NCI-H2029 (cell line): ENCODE measurements at regions not wholly inside any gene's neighbourhood (a gene's known extent, or its start where the extent isn't known, plus 50 kb on each side); places are given as distances from the start of the nearest gene placed in this dataset.
A peak's percentile ranks its signal among the peaks of the same experiment; 100 is the strongest.
"Not testable (repeated sequence)": the region's sequence is repeated elsewhere in the genome, so short reads cannot be mapped to it uniquely, and the experiment has no call there.

Experiments
- DNase-seq: peaks from one replicate; lab custom pipeline; 2025; lab: John Stamatoyannopoulos, UW

GRCh38 chr3:94822298-94822697 is 759.4 kb downstream of the NSUN3 start:
- no peak for DNase-seq

GRCh38 chr3:94846251-94846650 is 783.4 kb downstream of the NSUN3 start:
- DNase-seq = not testable (repeated sequence)

- DNase-seq = no peak
These were observed 799.8 kb downstream of the NSUN3 start for GRCh38 chr3:94862703-94863102.

- DNase-seq = no peak
These were observed 806.2 kb downstream of the NSUN3 start for GRCh38 chr3:94869059-94869547.

GRCh38 chr3:94873751-94874150 is 810.9 kb downstream of the NSUN3 start:
- DNase-seq = no peak

GRCh38 chr3:94875149-94875548 is 812.3 kb downstream of the NSUN3 start:
- DNase-seq = no peak

GRCh38 chr3:94887065-94887464 is 824.2 kb downstream of the NSUN3 start:
- no peak for DNase-seq

DNA sequence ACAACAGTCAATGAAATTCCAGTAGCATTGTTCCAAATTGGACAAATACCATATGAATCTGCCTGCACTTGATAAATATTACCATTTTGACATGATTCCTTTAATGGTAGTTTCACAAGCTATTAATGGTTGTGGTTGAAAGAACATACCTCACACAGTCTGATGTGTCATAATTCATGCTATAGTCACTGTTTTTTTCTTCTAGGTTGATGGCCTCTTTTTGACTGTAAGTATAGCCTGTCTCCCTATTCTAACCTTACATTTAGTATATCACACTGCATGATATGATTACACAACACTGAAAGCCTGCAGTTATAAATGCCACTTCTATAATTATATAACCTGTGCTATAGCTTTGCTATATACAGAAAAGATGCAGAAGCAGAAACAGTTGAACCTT is 834.1 kb downstream of the NSUN3 start:
- DNase-seq = no peak

DNA sequence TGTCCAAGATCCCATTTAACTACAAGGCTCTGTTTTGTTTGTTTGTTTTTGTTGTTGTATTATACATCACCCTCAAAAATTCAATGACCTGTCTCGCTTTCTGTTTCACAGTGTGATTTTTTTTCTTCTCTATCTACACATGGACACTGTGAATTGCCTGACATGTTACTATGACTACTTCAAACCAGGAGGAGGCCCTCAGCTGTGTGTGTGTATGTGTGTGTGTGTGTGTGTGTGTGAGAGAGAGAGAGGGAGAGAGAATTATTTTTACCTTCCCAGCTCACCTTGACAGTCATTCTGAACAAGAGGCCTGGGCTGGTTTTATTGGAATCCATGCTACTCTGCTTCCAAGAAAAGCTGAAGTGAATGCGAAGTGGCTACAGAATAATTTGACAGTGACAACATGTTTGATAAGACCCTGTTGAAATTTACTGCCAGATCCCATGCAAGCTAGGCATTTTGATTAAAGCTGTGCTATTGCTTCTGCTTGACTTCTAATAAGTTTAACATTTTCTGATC is 841.4 kb downstream of the NSUN3 start:
- DNase-seq = no peak

- no peak for DNase-seq
These were observed 846.9 kb downstream of the NSUN3 start for GRCh38 chr3:94909726-94910125.

DNA sequence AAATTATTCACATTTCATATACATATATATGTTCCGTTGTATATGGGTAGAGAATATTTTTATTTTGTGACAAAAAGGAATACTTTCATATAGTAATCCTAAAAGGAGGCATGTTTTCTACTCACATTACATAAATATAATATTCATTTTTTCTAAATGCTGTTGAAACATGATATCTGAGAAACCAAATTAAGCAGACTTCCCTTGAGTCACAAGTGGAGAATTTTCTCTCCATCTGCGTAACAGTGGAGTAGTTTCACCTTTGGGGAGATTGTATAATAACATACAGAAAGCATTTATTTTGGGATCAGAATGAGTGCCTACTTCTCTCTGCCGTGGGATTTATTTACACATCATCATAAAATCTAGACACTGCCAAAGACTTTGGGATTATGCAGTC is 849.8 kb downstream of the NSUN3 start:
- DNase-seq = no peak

DNA sequence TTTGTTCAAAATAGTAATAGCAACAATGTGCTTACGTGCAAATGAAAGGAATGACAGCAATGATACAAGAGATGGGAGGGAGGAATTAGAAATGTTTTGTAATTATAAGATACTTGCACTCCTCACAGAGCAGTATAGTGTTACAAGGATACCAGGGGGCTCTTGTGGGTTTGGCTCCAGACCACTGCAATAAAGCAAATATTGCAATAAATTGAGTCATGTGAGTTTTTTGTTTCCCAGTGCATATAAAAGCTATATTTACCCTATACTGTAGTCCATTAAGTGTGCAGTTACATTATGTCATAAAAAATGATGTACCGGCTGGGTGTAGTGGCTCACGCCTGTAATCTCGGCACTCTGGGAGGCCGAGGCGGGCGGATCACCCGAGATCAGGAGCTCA is 864.3 kb downstream of the NSUN3 start:
- no peak for DNase-seq

DNA sequence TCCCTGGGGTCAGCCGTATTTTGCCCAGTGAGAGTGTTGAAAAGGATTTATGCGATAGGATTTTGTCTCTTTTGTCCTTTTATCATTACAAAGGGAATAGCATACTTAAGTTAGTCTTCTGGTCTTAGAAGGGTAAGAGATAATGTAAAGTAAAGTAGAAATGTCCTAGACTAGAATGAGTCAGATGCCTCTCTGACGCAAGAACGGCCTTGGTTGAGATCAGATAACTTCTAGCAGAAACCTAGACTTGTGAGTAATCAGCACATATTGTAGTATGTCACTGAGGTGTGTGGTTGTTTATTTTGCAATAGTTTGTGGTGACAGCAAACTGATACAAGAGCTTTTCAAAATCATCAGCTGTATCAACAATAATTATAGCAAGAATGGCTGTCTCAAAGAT is 866.1 kb downstream of the NSUN3 start:
- no peak for DNase-seq

DNA sequence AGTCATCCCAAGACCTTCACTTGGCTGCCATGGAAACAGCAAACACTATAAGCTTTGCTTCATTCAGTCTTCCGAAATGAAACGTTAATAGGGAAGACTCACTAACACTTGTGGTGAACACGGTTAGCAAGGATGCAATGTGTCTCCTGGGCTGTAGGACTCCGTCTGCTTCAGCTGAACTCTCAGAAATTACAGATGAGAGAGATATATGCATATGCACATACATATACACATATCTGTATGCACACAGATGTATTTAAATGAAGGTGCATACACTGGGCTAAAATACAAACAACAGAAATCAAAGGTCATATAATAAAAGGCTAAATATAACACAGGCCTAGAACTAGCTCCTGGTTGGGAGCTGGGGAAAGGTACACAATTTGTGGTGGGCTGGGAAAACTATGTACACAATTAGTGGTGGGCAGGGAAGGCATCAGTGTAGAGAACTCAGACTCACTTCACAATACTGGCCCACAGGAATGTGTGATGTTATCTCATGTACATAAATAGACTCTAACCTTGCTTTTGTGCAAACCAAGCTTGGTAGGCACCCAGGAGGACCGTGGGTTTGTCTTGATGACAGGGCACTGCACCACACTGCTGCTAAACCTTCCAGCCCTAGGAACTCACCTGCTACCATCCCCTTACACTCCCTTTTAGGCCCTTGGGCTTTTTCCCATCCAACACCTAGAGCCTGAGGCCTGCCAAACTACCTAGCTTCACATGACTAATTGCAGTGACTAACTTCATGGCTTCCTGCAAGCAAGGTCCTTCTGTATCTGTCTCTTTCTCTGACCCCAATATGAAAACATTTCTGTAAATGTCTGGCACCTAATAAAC is 873.1 kb downstream of the NSUN3 start:
- DNase-seq = no peak

DNA sequence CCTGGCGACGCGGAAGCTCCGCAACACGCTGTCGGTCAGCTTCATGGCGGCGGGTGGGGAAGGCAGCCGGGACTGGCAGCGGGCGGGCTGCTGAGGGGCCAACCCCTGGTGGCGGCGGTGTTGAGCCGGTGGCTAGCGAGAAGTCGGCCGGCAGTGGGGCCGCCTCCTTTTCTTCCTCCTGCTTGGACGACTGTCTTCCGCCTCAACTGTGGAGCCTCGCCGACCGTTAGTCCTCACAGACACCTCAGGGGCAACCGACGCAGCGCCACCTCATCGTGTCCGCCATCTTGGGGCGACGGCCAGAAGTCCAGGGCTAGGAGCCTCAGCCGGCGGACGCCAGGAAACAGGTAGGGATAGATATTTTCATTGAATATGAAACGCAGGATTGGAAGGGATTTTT is 875.1 kb downstream of the NSUN3 start:
- no peak for DNase-seq

DNA sequence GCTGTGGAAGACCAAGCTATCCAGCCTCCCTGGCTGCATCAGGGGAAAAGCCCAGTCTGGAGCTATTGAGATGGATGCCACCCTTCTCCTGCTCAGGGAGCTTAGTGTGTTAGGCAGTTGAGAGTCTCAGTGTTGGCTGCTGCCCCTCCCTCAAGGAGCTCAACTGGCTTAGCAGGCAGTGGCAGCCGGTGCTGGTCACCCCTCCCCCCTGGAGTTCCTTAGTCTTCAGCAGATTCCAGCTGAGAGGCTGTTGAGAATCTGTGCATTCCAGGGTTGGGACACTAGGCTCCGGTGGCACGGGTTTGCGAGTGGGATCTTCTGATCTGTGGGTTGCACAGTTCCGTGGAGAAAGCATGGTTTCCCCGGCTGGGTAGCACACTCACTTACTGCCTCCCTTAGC is 883.8 kb downstream of the NSUN3 start:
- no peak for DNase-seq

- DNase-seq = no peak
These were observed 898.7 kb downstream of the NSUN3 start for GRCh38 chr3:94961423-94962100.

DNA sequence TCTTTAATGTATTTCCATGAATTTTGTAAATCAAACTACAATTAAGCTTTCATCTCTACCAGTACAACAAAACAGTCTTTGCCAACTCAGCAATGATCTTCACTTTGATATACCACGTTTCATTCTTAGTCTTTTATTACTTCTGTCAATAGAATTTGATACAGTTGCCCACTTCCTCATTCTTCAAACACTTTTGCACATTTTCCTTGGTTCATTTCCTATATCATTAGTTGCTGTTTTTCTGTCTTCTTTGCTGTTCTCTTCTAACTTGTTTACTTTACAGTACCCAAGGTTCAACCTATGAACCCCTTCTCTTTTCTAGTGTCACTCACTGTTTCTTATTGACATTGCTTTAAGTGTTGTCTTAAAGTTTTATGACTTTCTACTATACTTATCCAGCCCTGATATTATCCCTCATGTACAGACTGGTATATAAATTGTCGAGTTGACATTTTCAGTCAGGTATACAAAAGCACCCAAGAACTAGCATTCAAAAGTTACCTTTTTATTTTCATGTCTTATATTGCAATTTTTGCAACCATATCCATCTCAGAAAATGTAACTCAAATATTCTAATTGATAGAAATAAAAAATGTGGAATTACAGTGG is 903.1 kb downstream of the NSUN3 start:
- DNase-seq = no peak

- no peak for DNase-seq
These were observed 904.3 kb downstream of the NSUN3 start for GRCh38 chr3:94967196-94967595.

DNA sequence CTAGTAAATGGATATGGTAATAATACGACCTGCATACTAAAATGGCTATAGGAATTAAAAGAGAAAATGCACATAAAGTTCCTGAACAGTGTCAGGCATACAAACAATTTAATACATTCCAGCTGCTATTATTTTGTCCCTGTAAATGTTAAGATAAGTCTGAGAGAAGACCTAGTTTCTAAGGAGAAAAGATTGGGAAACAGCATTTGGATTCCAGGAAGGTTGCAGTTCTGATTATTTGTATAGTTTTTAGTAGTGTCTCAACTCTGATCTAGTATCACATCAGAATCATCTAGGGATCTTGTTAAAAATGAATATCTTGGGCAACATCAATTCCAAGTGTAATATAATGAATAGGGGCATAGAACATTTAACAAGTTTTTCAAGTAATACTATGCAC is 905.7 kb downstream of the NSUN3 start:
- DNase-seq = no peak

DNA sequence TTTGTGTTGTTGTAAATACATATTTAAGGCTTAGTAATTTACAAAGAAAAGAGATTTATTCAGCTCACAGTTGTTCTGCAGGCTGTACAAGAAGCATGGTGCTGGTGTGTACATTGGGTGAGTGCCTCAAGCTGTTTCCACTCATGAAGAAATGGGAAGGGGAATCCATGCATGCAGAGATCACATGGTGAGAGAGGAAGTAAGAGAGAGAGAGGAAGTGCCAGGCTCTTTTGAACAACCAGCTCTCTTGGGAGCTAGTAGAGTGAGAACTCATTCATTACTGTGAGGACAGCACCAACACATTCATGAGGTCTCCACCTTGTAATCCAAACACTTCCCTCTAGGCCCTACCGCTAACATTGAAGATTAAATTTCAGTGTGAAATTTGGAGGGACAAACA is 909.2 kb downstream of the NSUN3 start:
- DNase-seq = no peak

DNA sequence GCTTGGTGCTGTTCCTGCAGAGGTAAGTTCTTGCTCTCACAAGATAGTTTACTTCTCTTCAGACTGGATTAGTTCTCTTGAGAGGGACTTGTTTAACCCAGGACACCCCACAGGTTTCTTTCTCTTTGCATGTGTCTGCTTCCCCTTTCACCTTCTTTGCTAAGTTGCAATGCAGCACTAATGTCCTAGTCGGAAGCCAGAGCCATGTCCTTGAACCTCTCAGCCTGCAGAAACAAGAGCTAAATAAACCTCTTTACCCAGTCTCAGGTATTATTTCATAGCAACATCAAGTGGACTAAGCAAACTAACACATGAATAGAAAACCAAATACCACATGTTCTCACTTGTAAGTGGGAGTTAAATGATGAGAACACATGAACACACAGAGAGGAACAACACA is 915.2 kb downstream of the NSUN3 start:
- DNase-seq = peak; percentile 52

DNA sequence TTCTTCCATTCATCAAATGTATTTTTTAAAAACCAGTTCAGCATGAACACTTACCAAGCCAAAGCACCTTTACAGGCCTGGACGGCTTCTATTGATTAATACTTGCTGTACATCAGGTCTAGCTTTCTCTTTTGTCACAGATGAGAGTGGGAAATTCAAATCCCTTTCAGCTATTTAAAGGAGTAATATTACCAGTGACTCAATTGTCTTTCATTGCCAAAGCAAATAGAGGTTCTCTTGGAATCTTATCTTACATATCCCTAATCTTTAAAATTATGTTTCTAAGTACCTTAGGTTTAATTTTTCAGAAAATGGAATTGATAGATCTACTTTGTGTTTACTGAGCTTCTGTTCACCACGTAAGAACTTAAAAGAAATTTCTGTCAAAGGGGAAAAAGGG is 922.9 kb downstream of the NSUN3 start:
- no peak for DNase-seq
